GM12865 (cell line): ENCODE measurements at regions not wholly inside any gene's neighbourhood (a gene's known extent, or its start where the extent isn't known, plus 50 kb on each side); places are given as distances from the start of the nearest gene placed in this dataset.

ENCODE experiments used
- DNase-seq: peaks from one replicate; pipeline ENCODE4 v3.0.0; 2010; ENCODE audit warnings: low read depth
- H3K4me3 ChIP-seq: 2 replicates; pipeline ENCODE4 v1.5.1; 2011; ENCODE audit warnings: mild to moderate bottlenecking, low read depth, low read length, control low read depth
- TF ChIP-seq, protein P1 (sequence below): IDR thresholded peaks from 2 replicates; pipeline ENCODE4 v1.5.1; 2011; ENCODE audit warnings: low read length, control low read depth, low read depth, inconsistent platforms; ENCODE audit not compliant: insufficient read depth; ENCODE audit errors: missing control alignments

GRCh38 chr4:19971829-19972228 is 279.9 kb upstream of the SLIT2 start:
- TF ChIP-seq, protein P1, sequence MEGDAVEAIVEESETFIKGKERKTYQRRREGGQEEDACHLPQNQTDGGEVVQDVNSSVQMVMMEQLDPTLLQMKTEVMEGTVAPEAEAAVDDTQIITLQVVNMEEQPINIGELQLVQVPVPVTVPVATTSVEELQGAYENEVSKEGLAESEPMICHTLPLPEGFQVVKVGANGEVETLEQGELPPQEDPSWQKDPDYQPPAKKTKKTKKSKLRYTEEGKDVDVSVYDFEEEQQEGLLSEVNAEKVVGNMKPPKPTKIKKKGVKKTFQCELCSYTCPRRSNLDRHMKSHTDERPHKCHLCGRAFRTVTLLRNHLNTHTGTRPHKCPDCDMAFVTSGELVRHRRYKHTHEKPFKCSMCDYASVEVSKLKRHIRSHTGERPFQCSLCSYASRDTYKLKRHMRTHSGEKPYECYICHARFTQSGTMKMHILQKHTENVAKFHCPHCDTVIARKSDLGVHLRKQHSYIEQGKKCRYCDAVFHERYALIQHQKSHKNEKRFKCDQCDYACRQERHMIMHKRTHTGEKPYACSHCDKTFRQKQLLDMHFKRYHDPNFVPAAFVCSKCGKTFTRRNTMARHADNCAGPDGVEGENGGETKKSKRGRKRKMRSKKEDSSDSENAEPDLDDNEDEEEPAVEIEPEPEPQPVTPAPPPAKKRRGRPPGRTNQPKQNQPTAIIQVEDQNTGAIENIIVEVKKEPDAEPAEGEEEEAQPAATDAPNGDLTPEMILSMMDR: no peak

DNA sequence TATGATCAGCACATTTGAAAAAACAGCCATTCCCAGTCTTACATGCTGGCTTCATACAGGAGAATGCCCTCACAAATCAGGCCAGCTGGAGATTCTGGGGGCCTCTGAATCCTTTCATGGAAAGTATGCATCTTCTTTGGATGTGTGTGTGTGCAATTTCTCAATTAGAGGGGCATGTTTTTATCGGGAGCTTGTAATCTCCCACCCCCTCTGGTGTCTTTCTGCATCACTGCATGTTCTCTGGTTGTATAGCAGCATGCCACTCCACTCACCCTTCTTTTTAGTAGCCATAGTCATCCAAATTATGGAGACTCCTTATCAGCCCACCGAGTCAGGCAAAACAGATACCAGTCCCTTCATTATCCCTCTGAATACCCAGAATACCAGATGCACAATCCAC is 282.2 kb upstream of the SLIT2 start:
- TF ChIP-seq, protein P1: no peak
- no peak for DNase-seq
- no peak overlapping the region for H3K4me3 ChIP-seq

More at GRCh38 chr4:19971829-19972228, 279.9 kb upstream of the SLIT2 start:
- no peak overlapping the region for H3K4me3 ChIP-seq
- no peak for DNase-seq

DNA sequence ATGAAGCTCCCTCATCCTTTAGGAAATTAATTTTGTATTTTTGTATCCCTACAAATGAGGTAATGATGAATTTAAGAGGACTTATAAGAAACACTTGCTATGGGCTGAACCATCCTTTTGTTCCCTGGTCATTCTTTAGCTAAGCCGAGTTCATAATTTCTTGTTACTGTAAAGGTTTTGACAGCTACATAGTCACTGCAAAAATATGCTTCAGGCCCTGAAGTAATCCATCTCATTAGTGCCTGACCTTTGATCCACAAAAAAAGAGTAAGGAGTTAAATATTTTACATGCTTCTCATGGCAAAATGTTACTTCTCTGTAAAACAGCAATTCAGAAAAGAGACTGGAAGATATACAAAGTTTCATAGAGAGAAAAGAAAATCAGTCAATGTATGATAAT is 290.6 kb upstream of the SLIT2 start:
- TF ChIP-seq, protein P1: no peak
- no peak for DNase-seq

DNA sequence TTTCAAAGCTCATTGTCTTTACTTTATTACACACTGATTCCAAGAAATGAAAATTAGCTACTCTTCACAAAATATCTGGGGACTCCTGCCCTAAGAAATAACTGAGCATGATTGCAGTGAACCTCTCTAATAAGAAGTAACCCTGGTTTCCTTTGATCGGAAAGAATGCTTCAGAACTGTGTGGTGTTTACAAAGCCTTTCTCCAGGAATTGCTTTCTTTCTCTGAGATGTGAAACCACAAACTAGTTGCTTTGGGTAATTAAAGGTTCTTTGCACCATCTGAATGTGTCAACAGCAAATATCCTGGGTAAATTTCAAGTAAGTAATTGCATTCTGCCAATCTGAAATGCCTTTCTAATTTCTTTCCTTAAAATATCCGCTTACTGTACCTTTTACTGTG is 292.9 kb upstream of the SLIT2 start:
- TF ChIP-seq, protein P1: no peak
- DNase-seq: no peak
- no peak overlapping the region for H3K4me3 ChIP-seq

More for the DNA sequence above, 290.6 kb upstream of the SLIT2 start:
- H3K4me3 ChIP-seq: no peak overlapping the region

DNA sequence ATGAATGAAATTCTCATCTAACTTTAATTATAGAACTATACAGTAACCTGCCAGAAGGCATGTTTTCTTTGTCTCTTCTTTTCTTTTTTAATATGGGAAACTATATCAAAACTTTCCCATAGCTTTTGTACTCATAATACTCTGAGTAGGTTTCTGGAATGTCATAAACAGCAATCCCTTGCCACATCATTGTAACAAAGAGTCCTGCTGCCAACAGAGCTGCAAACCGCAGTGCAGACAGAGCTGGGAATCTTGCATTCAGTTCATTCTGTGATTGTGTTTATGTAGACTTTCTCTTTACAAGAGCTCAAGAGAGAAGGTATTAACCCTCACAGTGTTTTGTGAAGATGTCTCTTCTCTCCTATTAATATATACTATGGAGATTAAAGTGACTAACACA is 304.4 kb upstream of the SLIT2 start:
- no peak for DNase-seq
- H3K4me3 ChIP-seq: no peak overlapping the region
- TF ChIP-seq, protein P1: no peak

DNA sequence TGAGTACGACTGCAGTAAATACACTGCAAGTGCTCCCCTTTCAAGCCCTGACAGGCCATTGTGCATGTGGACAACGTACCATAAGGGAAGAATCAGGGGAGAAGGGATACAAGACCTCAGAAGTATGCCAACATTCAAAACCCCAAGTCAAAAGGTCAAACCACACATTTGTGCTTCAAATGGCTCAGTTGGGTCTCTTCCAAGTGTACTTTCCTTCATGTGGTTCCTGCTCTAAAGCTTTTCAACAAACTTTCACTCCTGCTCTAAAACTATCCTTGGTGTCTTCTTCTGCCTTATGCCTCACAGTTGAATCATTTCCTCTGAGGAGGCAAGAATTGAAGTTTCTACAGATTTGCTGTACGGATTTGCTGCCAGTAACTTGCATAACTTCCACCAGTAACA is 305.7 kb upstream of the SLIT2 start:
- TF ChIP-seq, protein P1: no peak
- H3K4me3 ChIP-seq: no peak overlapping the region
- no peak for DNase-seq

DNA sequence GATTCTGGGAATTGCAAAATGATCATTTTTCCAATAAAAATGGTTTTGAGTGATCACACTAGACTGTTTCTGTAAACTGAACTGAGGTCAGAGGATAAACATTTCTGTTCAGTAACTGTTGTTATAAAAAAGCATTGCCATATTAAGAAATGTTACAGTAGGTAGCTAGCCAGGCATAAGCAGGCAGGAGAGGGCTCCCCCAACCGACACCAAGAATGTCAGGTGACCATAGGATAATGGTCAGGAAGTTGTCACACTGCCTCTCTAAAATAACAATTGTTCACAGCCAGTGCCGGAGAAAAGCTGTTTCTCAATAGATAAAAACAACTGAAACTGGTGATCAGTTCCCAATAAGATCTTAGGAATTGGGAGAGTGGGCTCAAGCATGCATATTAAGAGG is 306.2 kb upstream of the SLIT2 start:
- no peak overlapping the region for H3K4me3 ChIP-seq
- no peak for DNase-seq
- TF ChIP-seq, protein P1: no peak
